AG10803 (cell line): ENCODE measurements at regions not wholly inside any gene's neighbourhood (a gene's known extent, or its start where the extent isn't known, plus 50 kb on each side); places are given as distances from the start of the nearest gene placed in this dataset.

Experiments
- DNase-seq: peaks from one replicate; pipeline ENCODE4 v3.0.0; 2010; ENCODE audit warnings: low read depth
- H3K4me3 ChIP-seq: 2 replicates; pipeline ENCODE4 v1.5.1; 2011; ENCODE audit warnings: mild to moderate bottlenecking, low read length, control low read depth
- TF ChIP-seq, protein P1 (sequence below): conservative IDR thresholded peaks from 2 replicates; pipeline ENCODE4 v1.5.1; 2011; ENCODE audit warnings: mild to moderate bottlenecking, low read length, control low read depth, inconsistent platforms

DNA sequence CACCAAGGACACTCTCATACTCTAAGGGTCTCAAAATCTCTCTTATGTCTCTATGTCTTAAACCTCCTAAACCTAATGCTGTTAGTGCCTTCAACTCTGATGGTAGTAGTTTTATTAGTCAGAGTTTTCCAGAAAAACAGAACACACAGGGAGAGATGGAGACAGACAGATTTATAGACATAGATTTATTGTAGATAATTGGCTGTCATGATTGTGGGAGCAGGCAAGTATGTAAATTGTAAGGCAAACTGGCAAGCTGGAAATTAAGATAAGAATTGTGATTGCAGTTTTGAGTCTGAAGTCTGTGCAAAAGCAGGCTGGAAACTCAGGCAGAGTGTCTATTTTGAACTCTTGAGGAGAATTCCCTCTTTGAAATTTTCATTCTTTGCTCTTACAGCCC lies 96.3 kb upstream of the ROBO1 start:
- DNase-seq, result no peak
- TF ChIP-seq, protein P1, sequence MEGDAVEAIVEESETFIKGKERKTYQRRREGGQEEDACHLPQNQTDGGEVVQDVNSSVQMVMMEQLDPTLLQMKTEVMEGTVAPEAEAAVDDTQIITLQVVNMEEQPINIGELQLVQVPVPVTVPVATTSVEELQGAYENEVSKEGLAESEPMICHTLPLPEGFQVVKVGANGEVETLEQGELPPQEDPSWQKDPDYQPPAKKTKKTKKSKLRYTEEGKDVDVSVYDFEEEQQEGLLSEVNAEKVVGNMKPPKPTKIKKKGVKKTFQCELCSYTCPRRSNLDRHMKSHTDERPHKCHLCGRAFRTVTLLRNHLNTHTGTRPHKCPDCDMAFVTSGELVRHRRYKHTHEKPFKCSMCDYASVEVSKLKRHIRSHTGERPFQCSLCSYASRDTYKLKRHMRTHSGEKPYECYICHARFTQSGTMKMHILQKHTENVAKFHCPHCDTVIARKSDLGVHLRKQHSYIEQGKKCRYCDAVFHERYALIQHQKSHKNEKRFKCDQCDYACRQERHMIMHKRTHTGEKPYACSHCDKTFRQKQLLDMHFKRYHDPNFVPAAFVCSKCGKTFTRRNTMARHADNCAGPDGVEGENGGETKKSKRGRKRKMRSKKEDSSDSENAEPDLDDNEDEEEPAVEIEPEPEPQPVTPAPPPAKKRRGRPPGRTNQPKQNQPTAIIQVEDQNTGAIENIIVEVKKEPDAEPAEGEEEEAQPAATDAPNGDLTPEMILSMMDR, result no peak
- no peak overlapping the region for H3K4me3 ChIP-seq

- TF ChIP-seq, protein P1, result no peak
- no peak for DNase-seq
- H3K4me3 ChIP-seq, result no peak overlapping the region
Observed at GRCh38 chr3:79848876-79849275, 81.1 kb upstream of the ROBO1 start.

- no peak for DNase-seq
- TF ChIP-seq, protein P1, result no peak
- no peak overlapping the region for H3K4me3 ChIP-seq
Observed at GRCh38 chr3:79847928-79848327, 80.1 kb upstream of the ROBO1 start.

DNA sequence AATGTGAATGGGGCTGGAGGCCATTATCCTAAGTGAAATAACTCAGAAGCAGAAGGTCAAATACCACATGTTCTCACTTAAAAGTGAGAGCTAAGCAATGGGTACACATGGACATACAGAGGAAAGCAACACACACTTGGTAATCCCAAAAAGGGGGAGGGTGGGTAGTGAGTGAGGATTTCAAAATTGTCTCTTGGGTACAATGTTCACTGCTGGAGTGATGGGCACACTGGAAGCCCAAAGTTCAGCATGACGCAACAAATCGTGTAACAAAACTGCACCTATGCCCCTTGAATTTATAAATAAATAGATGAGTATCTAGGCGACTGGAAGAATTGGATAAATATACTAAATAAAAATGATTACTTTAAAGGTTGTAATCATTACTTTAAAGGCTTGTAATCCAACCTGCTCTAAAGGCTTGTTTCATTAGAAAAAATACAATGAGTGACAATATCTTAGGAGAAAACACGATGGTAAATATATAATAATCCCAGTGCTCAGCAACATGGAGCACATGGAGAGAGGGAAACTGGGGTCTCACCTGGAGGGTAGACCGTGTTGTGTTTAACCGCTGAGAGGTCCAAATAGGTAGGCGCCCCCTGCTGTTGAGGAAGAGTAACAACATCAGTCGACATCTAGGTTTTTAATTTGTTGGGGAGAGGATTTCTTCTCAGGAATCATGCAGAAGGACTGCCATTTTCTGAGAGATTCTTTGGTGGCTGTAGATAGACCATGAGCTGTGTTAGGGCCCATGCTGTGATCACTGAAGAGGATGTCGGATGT lies 78.5 kb upstream of the ROBO1 start:
- TF ChIP-seq, protein P1, result no peak
- DNase-seq, result no peak
- H3K4me3 ChIP-seq, result no peak overlapping the region

- DNase-seq, result no peak
- TF ChIP-seq, protein P1, result no peak
- no peak overlapping the region for H3K4me3 ChIP-seq
Observed at GRCh38 chr3:79845546-79845945, 77.7 kb upstream of the ROBO1 start.

DNA sequence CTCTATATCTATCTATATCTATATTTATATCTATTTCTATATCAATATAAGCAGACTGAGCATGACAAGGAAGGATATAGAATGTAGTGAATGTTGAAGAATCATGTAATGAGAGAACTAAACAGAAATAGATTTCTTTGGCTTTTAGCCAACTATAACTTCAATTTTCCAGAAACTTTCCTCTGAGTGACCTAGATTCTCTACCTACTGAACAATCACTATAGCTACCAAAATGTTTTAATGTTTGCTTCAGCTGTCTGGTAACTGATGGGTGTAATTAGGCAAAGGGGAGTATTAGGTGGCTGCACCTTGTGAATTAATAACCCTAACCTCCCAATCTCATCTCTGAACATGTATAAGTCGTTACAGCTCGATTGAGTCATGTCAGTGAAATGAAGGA lies 76.4 kb upstream of the ROBO1 start:
- DNase-seq, result no peak
- H3K4me3 ChIP-seq, result no peak overlapping the region
- TF ChIP-seq, protein P1, result no peak

GRCh38 chr3:79843180-79843579 lies 75.4 kb upstream of the ROBO1 start:
- TF ChIP-seq, protein P1, result no peak
- DNase-seq, result no peak
- no peak overlapping the region for H3K4me3 ChIP-seq
